SJCRH30 (cell line): ENCODE measurements at regions not wholly inside any gene's neighbourhood (a gene's known extent, or its start where the extent isn't known, plus 50 kb on each side); places are given as distances from the start of the nearest gene placed in this dataset.
"Not testable (repeated sequence)": the region's sequence is repeated elsewhere in the genome, so short reads cannot be mapped to it uniquely, and the experiment has no call there.

ENCODE experiments used
- DNase-seq, 2 experiments: peaks; one replicate each; pipeline ENCODE4 v3.0.0-alpha.2; 2015 to 2020
- H3K27ac ChIP-seq: fragments of 250-450 bp; sonication (Bioruptor Pico); 2 replicates; pipeline ENCODE4 v1.5.1; 2020; ENCODE audit warnings: mild to moderate bottlenecking, moderate library complexity
- H3K27me3 ChIP-seq: fragments of 250-450 bp; sonication (Bioruptor Pico); 2 replicates; pipeline ENCODE4 v1.5.1; 2020; ENCODE audit warnings: mild to moderate bottlenecking, moderate library complexity
- H3K36me3 ChIP-seq: fragments of 250-450 bp; sonication (Bioruptor Pico); 2 replicates; pipeline ENCODE4 v1.5.1; 2020; ENCODE audit warnings: mild to moderate bottlenecking, moderate library complexity
- H3K4me1 ChIP-seq: fragments of 250-450 bp; sonication (Bioruptor Pico); 2 replicates; pipeline ENCODE4 v1.5.1; 2020; ENCODE audit warnings: mild to moderate bottlenecking, moderate library complexity
- H3K4me3 ChIP-seq: fragments of 250-450 bp; sonication (Bioruptor Pico); 2 replicates; pipeline ENCODE4 v1.5.1; 2020; ENCODE audit warnings: mild to moderate bottlenecking, moderate library complexity
- H3K9me3 ChIP-seq: fragments of 250-450 bp; sonication (Bioruptor Pico); replicated peaks from 2 replicates; pipeline ENCODE4 v1.5.1; 2020; ENCODE audit warnings: mild to moderate bottlenecking, moderate library complexity

GRCh38 chr3:181920409-181920808 is 208.7 kb downstream of the SOX2 start:
- Histone ChIP-seq H3K9me3 (no peaks in the 10 kb centered on the region), H3K36me3 (no peaks in the 10 kb centered on the region), H3K27ac (no peak overlapping the region), H3K4me1 (no peaks in the 10 kb centered on the region), H3K27me3 (no peaks in the 10 kb centered on the region), H3K4me3 (no peak overlapping the region)
- no peak for DNase-seq

GRCh38 chr3:181921220-181921619 is 209.5 kb downstream of the SOX2 start:
- DNase-seq, result no peak
- H3K36me3 ChIP-seq, result no peaks in the 10 kb centered on the region
- no peaks in the 10 kb centered on the region for H3K27me3 ChIP-seq
- no peak overlapping the region for H3K27ac ChIP-seq
- no peak overlapping the region for H3K4me3 ChIP-seq
- H3K4me1 ChIP-seq, result no peaks in the 10 kb centered on the region
- no peaks in the 10 kb centered on the region for H3K9me3 ChIP-seq

GRCh38 chr3:181925841-181926240 is 214.1 kb downstream of the SOX2 start:
- H3K4me1 ChIP-seq, H3K27me3 ChIP-seq, H3K4me3 ChIP-seq, H3K36me3 ChIP-seq, H3K9me3 ChIP-seq, H3K27ac ChIP-seq, DNase-seq: not testable (repeated sequence)

GRCh38 chr3:181929501-181929900 is 217.8 kb downstream of the SOX2 start:
- Histone ChIP-seq H3K4me1 (no peaks in the 10 kb centered on the region), H3K27ac (no peak overlapping the region), H3K4me3 (no peak overlapping the region), H3K36me3 (no peaks in the 10 kb centered on the region), H3K27me3 (no peaks in the 10 kb centered on the region), H3K9me3 (no peaks in the 10 kb centered on the region)
- DNase-seq, result no peak

- H3K4me1 ChIP-seq, result no peaks in the 10 kb centered on the region
- no peak overlapping the region for H3K27ac ChIP-seq
- no peak for DNase-seq
- no peaks in the 10 kb centered on the region for H3K27me3 ChIP-seq
- H3K4me3 ChIP-seq, result no peak overlapping the region
- no peaks in the 10 kb centered on the region for H3K9me3 ChIP-seq
- no peaks in the 10 kb centered on the region for H3K36me3 ChIP-seq
Observed at GRCh38 chr3:181930105-181930504, 218.4 kb downstream of the SOX2 start.

- no peak for DNase-seq
- H3K4me1 ChIP-seq, result no peaks in the 10 kb centered on the region
- no peaks in the 10 kb centered on the region for H3K27me3 ChIP-seq
- H3K27ac ChIP-seq, result no peak overlapping the region
- no peaks in the 10 kb centered on the region for H3K36me3 ChIP-seq
- H3K4me3 ChIP-seq, result no peak overlapping the region
- no peaks in the 10 kb centered on the region for H3K9me3 ChIP-seq
Observed at GRCh38 chr3:181932039-181932438, 220.3 kb downstream of the SOX2 start.

- Histone ChIP-seq H3K4me3 (no peak overlapping the region), H3K36me3 (no peaks in the 10 kb centered on the region), H3K4me1 (no peaks in the 10 kb centered on the region), H3K9me3 (no peaks in the 10 kb centered on the region), H3K27me3 (no peaks in the 10 kb centered on the region), H3K27ac (no peak overlapping the region)
- no peak for DNase-seq
Observed at GRCh38 chr3:181933052-181933618, 221.4 kb downstream of the SOX2 start.

GRCh38 chr3:181935915-181936314 is 224.2 kb downstream of the SOX2 start:
- H3K4me1 ChIP-seq, result no peaks in the 10 kb centered on the region
- H3K27me3 ChIP-seq, result no peaks in the 10 kb centered on the region
- H3K4me3 ChIP-seq, result no peak overlapping the region
- H3K27ac ChIP-seq, result no peak overlapping the region
- no peak for DNase-seq
- no peaks in the 10 kb centered on the region for H3K36me3 ChIP-seq
- H3K9me3 ChIP-seq, result no peaks in the 10 kb centered on the region

GRCh38 chr3:181936774-181937173 is 225.0 kb downstream of the SOX2 start:
- H3K4me3 ChIP-seq, result no peak overlapping the region
- no peaks in the 10 kb centered on the region for H3K4me1 ChIP-seq
- H3K27ac ChIP-seq, result no peak overlapping the region
- no peaks in the 10 kb centered on the region for H3K36me3 ChIP-seq
- no peaks in the 10 kb centered on the region for H3K9me3 ChIP-seq
- H3K27me3 ChIP-seq, result no peaks in the 10 kb centered on the region
- DNase-seq, result no peak

- H3K27me3 ChIP-seq, H3K27ac ChIP-seq, H3K4me1 ChIP-seq, H3K4me3 ChIP-seq, H3K9me3 ChIP-seq, H3K36me3 ChIP-seq, DNase-seq: not testable (repeated sequence)
Observed at GRCh38 chr3:181938580-181938979, 226.9 kb downstream of the SOX2 start.

- no peak for DNase-seq
Observed at GRCh38 chr3:181940703-181941102, 229.0 kb downstream of the SOX2 start.

GRCh38 chr3:181941250-181941649 is 229.5 kb downstream of the SOX2 start:
- H3K27me3 ChIP-seq, result no peaks in the 10 kb centered on the region
- no peaks in the 10 kb centered on the region for H3K36me3 ChIP-seq
- H3K27ac ChIP-seq, result no peak overlapping the region
- no peaks in the 10 kb centered on the region for H3K9me3 ChIP-seq
- H3K4me1 ChIP-seq, result no peaks in the 10 kb centered on the region
- no peak overlapping the region for H3K4me3 ChIP-seq
- peak in 1 of 2 experiments; percentile 16 for DNase-seq

More at GRCh38 chr3:181940703-181941102, 229.0 kb downstream of the SOX2 start:
- Histone ChIP-seq H3K4me3 (no peak overlapping the region), H3K4me1 (no peaks in the 10 kb centered on the region), H3K27me3 (no peaks in the 10 kb centered on the region), H3K27ac (no peak overlapping the region), H3K9me3 (no peaks in the 10 kb centered on the region), H3K36me3 (no peaks in the 10 kb centered on the region)

- no peaks in the 10 kb centered on the region for H3K9me3 ChIP-seq
- no peaks in the 10 kb centered on the region for H3K4me1 ChIP-seq
- no peak for DNase-seq
- no peak overlapping the region for H3K27ac ChIP-seq
- H3K36me3 ChIP-seq, result no peaks in the 10 kb centered on the region
- no peaks in the 10 kb centered on the region for H3K27me3 ChIP-seq
- H3K4me3 ChIP-seq, result no peak overlapping the region
Observed at GRCh38 chr3:181943285-181943684, 231.6 kb downstream of the SOX2 start.

- Histone ChIP-seq H3K9me3 (no peaks in the 10 kb centered on the region), H3K4me1 (no peaks in the 10 kb centered on the region), H3K27ac (no peak overlapping the region), H3K27me3 (no peaks in the 10 kb centered on the region), H3K36me3 (no peaks in the 10 kb centered on the region), H3K4me3 (no peak overlapping the region)
- DNase-seq, result no peak
Observed at GRCh38 chr3:181947606-181948005, 235.9 kb downstream of the SOX2 start.

- Histone ChIP-seq H3K4me1 (no peaks in the 10 kb centered on the region), H3K27me3 (no peaks in the 10 kb centered on the region), H3K27ac (no peak overlapping the region), H3K4me3 (no peak overlapping the region), H3K9me3 (no peaks in the 10 kb centered on the region), H3K36me3 (no peaks in the 10 kb centered on the region)
- DNase-seq, result no peak
Observed at GRCh38 chr3:181948286-181948685, 236.6 kb downstream of the SOX2 start.

- no peak for DNase-seq
- Histone ChIP-seq H3K9me3 (no peaks in the 10 kb centered on the region), H3K36me3 (no peaks in the 10 kb centered on the region), H3K4me1 (no peaks in the 10 kb centered on the region), H3K27ac (no peak overlapping the region), H3K4me3 (no peak overlapping the region), H3K27me3 (no peaks in the 10 kb centered on the region)
Observed at GRCh38 chr3:181952221-181952620, 240.5 kb downstream of the SOX2 start.
